Kidney glomerular epithelial cell (primary cell): ENCODE measurements at regions not wholly inside any gene's neighbourhood (a gene's known extent, or its start where the extent isn't known, plus 50 kb on each side); places are given as distances from the start of the nearest gene placed in this dataset.

Experiments used
- DNase-seq: peaks from one replicate; lab custom pipeline; 2025; lab: John Stamatoyannopoulos, UW

DNA sequence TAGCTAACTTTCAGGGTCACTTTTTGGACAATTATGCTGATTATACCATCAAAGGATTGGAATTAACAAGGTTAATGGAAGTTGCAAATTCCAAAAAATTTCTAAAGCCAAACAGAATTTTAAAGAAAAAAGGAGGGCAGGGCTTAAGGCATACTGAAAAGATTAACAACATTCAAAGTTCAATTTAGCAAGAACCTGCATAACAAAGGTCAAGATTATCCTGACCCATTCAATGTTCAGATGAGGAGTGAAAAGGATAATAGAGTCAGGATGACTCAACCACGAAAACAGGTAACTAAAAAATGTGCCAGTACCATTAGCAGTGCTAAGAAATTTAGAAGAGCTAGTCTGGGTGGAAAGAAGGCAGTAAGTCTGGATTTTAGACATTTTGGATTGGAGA, 139.8 kb upstream of the HNMT start:
- no peak for DNase-seq

DNA sequence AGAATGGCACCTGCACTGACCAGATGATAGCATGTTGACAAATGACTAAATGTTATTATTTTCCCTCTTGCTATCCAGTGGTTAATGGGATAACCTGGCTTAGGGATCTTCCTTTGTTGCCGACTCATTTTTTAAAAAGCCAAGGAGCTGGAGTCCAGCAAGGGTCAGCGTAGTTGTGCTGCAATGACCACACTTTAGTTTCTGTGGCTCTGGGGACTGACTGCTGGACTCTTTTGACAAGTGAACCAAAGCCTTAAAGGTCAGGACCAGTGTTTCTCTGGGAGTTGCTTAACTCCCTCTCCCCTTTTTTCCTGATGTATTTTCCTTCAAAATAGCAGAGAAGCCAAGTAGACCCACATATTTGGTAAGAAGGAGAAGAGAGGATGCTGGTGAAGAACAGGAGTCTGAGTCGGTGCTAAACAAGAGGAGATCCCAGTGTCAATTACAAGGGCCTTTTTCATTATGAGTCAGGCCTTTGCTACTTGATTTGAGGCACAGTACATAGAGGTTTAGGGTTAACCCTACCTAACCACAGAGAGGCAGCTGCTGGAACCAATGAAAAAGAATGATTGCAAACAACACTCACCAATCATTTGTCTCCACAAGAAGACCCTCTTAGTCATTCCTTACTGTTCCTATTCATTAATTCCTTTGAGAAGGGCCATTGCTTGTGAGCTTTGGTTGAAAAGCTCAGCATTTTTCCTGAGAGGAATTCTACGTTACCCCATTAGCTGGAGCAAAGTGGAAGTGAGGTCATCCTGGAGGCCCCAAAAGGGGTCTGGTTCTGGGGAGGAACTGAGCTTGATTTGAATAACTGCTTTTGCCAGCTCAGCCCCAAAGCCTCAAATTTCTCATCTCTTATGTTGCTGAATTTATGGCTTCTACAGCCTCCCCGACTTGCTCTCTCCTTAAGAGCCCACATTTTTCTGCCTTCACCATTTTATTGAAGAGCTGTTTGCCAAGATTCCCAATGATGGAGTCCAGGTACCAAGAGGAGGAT, 137.6 kb upstream of the HNMT start:
- DNase-seq: no peak

DNA sequence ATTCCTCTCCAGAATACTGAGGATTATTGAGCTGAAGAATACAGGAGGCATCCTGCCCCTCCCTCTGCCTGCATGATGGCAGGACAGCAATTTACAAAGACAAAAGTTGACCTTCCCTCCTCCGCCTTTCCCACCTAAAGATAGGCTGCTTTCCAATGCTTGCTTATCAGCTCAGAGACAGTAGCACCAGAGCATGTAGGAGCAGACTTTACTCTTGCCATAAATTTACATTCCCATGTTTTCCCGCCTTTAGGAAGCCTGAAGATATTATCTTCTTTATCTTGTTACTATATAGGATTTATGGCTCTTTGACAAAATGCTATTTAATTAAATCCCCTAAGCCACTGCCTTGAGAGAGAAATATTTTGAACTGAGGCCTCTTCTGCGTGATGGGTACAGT, 135.6 kb upstream of the HNMT start:
- DNase-seq: no peak

DNA sequence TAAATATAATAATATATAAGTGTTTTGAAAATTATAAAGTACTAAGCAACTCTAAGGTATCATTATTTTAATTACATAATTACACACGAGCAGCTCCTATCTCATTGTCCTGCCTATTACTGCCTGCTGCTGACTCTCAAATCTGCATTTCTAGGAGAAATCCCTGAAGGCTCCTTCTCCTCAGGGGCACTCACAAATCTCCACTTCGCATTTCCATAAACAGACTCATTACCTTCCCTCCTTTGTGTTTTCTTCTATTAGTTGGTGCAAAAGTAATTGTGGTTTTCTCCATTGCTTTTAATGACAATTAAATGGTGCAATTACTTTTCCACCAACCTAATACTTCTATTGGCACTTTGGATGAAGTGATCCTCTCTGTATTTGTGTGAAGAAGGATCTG, 135.0 kb upstream of the HNMT start:
- DNase-seq: no peak

DNA sequence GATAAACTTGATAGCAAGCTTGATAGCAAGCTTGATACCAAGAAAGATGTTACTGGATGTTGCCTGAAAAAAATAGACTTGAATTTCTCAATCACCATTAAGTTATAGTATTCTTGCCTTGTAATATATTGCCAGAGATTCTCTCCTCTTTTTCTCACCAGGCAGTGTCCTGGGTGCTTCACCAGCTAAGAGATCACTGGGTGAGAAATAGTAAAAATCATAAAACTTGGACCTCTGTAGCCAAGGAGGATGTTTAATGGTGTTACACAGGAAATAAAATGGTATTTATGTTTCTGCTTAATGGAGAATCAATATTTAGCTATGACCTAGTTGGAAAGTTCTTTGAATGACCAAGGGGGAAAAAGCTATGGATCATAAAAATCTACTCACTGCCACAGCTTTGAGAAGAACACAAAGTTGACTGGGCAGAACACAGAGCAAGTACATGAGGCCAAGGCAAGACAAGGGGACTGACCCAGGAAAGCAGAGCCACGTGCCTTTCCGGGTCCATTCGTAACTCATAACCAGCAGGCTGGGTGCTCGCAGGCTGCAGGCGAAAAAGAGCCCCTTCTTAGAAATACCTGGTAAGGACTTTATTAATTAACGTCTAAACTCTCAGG, 129.4 kb upstream of the HNMT start:
- DNase-seq: no peak

DNA sequence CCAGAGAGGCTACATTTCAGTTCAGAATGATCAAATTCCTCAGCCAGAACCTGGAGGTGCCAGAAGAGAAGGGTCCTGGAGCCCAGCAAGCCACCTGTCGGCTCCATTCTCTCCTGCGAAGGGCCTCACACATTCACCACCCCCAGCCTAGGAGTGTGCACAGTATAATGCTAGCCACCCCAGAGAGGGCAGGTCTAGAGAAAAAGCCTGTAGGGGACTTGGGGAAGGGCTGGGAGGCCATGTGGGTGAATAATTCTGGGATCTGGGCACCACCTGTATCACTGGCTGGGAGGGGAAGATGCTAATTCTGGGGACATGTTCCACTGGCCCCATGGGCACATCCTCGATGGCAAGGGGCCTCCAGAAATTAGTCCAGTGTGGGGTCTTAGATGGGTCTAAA, 127.6 kb upstream of the HNMT start:
- DNase-seq: no peak

DNA sequence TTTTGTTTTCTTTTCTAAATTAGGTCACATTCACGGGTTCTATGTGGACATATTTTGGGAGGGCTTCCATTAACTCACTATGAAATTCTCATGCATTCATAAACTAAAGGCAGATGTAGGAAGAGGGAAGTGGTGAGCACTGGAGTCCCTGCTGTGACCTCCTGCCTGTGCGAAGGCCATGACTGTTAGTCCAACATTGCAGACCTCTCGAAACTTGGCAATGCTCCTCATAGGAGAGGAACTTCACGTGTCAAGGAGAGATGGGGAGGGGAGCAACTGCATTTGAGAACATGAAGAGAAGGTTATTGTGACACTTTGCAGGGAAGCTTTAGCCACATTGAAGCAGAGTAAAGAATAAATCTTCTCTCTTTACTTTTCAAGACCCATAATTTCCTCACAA, 126.4 kb upstream of the HNMT start:
- DNase-seq: no peak

DNA sequence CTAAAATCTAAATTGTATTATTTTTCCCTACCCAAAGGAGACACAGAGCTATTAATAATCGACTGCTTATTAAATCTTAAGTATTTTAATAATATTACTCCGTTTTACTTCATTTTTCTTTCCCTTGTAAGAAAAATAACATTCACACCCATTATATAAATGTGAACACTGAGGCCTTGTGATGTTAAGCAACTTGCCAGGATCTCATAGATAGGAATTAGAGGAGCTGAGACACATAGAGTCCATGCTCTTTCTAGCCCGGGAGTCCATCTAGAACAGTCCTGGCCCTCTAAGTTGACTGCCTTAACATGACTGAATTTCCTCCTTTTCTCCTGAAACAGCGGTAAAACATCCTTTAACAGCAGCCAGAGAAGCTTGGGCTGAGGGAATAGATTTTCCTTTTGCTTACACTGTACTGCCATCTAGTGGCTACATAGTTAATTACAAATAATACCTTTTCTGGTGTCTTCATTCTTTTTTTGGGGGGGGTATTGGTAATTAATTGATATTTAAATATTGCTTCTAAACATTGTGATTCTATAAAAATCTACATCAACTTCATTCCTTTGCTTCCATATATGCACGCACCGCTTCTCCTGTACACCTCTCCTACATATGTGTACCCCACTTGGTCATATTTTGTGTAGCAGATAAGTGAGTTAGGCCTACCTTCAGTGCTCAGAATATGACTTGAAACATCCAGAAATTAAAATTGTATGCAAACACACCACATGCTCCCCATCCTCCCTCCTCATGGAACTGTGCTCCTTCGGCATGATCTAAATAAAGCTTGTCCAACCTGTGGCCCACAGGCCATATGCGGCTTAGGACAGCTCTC, 125.8 kb upstream of the HNMT start:
- DNase-seq: peak; percentile 51

DNA sequence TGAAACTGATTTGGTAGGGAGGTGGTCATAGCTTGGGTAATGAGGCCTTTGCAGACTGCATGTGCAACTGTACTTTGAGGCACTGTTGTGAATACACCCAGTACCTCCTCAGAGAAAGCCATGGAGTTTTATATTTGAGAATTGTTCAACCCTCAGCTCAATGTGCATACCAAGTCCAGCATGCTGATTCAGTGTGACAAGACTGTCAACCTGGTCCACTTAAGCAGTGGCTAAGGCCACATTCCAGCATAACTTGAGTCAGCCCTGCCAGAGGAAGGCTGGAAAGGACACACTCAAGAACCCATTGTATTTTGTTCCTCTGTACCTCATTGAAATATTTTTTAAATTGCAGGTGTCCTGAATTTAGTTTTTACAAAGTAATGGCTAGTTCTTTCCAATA, 121.8 kb upstream of the HNMT start:
- DNase-seq: no peak

DNA sequence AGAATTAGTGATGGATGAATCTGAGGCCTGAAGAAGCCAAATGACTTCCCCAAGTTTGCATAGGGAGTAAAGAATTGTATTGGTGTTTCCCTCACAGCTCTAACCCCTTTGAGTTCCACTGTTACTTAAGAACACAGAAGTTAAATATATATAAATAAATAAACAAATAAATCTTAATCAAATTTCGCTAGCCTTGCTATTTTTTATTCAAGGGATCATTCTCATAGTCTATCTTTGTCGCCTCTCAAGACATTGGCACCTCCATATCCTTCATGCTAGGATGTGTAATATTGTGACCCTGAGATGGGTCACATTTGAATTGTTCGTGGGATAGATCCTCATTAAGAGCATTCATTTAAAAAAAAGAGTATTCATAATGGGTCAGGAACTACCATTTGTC, 121.3 kb upstream of the HNMT start:
- no peak for DNase-seq

DNA sequence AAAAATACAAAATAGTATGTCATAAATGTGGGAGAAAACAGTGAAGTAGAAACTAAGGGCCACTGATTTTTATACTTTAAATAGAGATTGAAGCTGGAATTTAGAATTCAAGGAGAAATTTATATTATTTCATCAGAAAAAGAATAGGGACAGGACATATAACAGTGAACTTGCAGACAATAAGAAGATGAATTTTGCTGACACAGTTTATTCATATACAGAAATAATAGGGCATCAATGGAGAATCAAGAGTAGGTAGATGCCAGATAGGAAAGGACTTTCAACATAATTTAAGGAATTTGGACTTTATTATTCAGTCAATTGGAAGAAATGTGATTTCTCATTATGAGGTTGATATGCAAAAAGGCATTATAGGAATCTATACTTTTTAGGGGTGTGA, 118.9 kb upstream of the HNMT start:
- no peak for DNase-seq

DNA sequence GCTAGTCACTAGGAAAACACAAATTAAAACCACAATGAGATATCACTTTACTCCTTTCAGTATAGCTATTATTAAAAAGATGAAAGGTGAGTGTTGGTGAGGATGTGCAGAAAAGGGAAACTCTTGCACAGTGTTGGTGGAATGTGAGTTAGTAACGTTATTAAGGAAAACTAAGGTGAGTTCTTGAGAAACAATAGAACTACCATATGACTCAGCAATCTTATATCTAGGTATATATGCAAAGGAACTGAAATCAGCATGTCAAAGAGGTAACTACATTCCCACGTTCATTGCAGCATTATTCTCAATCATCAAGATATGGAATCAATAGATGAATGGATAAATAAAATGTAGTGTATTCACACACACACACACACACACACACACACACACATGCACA, 117.3 kb upstream of the HNMT start:
- DNase-seq: no peak

DNA sequence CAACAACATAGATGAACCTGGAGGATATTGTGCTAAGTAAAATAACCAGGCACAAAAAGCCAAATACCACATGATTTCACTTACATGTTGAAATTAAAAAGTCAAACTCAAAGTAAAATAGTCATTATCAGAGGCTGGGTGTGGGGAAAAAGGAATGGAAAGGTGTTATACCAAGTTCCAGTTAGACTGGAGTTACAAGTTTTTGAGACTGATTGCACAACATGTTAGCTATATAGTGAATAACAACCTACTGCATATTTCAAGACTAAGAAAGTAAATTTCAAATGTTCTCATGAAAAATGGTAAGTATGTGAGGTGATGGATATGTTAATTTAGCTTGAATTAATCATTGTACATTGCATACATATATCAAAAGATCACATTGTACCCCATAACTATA, 116.8 kb upstream of the HNMT start:
- no peak for DNase-seq

DNA sequence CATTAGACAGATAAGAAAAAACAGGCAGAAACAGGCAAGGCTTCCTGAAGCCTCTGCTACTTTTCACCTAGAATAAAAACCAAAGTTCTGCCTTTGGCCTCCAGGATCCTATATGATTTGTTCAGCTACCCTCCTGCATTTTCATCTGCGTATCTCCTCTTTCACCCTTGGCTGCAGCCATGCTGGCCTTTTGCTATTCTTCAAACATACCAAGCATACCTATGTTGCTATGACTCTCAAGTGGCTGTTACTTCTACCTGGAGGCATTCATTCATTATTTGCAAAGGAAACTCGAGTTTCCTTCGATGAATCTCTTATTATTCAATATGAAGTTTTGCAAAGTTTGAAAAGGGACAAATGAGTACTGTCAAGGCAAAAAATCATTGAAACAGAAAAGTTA, 106.4 kb upstream of the HNMT start:
- DNase-seq: no peak

DNA sequence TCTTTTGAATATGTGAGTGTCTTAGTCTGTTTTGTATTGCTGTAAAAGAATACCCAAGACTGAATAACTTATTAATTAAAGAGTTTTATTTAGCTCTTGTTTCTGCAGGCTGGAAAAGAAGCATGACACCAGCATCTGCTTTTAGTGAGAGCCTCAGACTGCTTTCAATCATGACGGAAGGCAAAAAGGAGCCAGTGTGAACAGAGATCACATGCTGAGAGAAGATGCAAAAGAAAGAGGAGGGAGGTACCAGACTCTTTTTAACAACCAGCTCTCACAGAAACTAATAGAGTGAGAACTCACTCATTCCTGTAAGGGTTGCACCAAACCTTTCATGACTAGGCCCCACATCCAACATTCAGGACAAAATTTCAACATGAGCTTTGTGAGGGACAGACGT, 101.6 kb upstream of the HNMT start:
- DNase-seq: no peak

DNA sequence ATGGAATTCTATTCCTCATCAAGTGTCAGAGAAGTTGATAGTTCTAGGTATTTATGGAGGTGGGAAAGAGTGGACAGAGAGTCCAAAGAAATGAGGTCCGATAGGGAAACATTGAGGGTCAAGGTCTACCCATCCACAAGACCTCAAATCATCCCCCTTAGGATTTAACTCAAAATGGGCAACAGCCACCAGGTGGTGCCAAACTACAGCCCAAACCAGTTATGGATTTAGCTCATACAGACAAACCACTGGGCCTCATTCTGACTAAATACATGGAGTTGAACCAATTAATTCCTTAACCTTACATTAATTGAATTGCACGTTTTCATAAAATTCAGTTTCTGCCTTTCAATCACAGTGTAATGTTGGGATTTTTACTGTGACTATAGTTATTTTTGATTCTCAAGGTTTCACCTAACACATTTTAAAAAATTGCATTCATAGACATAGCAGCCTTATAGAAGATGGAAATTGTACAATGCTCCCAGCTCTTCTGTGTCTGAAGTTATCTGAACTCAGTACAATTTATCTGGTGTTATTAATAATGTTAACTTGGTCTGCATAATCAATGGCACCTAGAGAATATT, 98.2 kb upstream of the HNMT start:
- peak; percentile 5 for DNase-seq

DNA sequence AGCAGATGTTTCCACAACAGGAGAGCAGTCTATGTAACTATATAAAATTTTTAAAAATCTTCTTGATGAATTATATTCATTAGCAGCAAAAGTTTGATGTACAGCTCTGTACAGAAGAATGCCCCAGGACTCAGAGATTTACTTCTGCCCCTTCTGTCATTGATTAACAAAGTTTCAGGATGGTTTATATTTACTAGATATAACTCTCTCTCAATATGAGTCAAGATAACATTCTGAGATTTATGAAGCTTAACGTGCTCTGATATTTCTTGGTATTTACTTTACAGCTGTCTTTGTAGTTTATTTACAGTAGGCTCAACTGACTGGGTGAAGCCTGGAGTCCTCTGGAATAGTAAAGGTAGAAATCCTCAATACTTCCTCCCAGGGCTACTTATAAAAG, 93.6 kb upstream of the HNMT start:
- peak; percentile 44 for DNase-seq

DNA sequence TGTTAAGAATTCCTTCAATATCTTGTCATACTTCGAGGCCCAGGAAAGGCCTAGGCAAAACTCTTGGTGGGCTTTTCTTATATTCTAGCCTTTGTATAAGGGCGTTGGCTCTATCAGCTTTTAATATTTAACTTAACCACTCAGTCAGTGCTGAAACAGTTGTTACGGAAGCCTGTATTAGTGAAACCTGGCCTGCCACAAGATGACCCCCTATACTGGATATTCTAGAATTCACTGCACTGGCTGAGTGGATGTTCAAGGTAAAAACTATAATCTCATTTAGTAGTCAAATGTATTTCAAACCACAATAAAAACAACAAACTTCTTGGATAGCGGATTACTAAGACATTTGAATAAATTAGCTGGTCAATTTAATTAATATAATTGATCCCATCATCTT, 91.7 kb upstream of the HNMT start:
- DNase-seq: no peak

DNA sequence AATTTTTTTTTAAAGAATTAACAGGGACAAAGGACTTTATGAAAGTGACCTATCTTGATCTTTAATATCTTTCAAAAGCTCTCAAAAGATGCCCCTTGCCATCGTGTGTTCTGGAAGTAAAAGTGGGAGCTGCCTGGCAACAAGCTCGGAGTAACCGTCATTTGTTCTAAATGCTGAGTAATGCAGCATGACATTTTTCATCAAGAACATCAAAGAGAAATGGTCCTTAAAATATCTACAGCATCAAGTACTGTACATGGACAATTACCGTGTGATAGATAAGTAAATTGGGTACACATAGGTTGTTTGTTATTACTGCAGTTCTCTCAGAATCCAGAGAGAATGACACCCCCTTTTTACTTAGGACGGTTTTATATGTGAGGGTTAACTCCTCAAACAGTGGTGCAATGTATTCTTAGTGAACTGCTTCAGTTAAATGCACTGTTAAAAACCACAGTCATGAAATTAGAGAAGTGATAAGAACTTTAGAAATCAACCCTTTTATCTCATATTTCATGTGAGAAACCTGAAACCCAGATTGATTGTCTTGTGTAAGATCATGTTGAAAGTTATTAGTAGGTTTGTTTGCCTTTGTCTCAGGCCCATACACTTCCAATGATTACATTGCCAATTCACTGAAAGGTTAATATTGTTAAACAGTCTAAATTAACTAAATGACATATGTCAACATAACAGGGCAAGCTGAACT, 90.6 kb upstream of the HNMT start:
- DNase-seq: no peak

DNA sequence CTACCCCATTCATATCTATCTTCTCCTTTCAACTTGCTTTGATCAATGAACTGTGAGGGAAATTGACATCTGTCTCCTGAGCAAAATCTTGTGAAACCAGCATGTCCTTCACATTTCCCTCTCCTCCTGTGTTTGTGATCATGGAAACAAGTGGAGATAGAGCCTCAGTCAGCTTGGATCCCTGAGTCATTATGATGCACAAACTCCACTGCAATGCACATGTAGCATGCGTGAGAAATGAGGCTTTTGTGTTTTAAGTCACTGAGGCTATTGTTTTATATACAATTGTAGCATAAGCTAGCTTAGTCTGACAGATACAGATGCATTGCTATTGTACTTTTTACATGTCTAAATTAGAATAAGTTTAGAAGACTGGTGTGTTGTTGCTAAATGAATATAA, 85.2 kb upstream of the HNMT start:
- no peak for DNase-seq

DNA sequence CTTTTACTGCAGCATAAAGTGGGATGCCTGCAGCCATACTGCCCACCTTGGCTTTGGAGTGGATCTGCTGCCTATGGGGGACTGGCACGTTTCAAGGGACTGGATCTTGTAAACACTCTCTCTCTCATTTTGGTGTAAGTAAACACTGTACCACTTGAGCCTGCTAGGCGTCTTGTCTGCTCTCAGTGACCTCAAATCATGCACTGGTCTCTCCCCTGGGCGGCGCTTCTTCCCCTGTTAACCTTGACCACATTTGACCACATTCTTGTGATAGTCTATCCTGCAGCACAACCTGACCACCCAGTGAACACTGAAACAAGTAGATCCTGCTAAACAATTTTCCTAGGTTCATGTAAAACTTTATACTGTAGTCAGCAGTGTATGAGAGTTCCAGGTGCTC, 82.6 kb upstream of the HNMT start:
- no peak for DNase-seq
